ENCODE measurements at regions not wholly inside any gene's neighbourhood (a gene's known extent, or its start where the extent isn't known, plus 50 kb on each side); places are given as distances from the start of the nearest gene placed in this dataset.

DNA sequence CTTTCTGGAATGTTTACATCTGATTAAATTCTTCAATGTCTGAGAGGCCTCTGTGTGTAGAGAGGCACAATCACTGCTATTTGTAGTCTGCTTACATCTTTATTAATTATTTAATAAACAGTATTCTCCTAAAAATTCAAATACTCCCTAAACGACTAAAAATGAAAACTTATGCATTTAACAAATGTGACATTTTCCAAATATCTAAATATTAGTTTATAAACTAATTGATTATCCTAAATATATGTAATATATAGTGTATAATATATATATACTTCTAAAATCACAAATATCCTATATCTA, 57.7 kb upstream of the ZBED3 start:
- DNase-seq (ENCODE audit: extremely low read depth, low read depth) = no peak
- TF ChIP-seq, protein P1, sequence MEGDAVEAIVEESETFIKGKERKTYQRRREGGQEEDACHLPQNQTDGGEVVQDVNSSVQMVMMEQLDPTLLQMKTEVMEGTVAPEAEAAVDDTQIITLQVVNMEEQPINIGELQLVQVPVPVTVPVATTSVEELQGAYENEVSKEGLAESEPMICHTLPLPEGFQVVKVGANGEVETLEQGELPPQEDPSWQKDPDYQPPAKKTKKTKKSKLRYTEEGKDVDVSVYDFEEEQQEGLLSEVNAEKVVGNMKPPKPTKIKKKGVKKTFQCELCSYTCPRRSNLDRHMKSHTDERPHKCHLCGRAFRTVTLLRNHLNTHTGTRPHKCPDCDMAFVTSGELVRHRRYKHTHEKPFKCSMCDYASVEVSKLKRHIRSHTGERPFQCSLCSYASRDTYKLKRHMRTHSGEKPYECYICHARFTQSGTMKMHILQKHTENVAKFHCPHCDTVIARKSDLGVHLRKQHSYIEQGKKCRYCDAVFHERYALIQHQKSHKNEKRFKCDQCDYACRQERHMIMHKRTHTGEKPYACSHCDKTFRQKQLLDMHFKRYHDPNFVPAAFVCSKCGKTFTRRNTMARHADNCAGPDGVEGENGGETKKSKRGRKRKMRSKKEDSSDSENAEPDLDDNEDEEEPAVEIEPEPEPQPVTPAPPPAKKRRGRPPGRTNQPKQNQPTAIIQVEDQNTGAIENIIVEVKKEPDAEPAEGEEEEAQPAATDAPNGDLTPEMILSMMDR (IDR thresholded peaks at IDR 0.05; ENCODE audit: low read depth, low read length) = no peak

DNA sequence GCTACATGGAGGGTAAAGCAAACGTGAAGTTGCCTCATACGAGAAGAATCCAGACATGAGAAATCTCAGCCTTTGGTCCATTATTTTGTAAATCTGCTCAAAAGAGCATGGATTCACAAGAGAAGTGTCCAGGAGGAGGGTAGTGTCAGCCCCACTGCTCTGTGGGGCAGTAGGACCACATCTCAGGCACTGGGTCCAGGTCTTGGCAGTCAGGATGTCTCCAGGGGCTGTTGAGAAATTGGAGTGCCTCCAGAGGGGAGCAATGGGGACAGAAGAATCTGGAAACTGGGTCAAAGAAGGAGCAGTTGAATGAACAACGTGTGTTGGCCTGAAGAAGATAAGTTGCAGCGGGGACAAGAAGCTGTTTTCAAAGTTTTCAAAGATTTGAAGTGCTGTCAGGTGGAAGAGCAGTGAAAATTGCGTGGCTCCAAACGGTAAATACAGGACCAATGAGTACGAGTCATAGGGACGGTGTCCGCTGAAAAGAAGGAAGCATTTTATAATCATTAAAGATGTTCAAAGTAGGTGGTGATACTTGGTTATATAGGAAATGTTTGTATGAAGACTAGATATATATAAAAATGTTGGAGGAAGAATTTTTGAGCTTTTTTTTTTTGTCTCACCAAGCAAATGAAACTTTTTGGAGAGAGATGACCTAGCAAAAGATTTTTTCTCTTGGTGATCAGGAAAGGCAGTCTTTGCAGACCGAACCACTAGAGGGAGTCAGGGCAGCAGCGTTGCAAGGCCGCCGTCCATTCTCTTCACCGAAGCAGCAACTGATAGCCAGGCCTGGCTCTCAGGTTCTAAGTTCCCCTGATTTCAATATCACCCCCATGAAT, 57.1 kb upstream of the ZBED3 start:
- DNase-seq (ENCODE audit: extremely low read depth, low read depth) = peak; percentile 55
- TF ChIP-seq, protein P1 (IDR thresholded peaks at IDR 0.05; ENCODE audit: low read depth, low read length) = peak; percentile 95

DNA sequence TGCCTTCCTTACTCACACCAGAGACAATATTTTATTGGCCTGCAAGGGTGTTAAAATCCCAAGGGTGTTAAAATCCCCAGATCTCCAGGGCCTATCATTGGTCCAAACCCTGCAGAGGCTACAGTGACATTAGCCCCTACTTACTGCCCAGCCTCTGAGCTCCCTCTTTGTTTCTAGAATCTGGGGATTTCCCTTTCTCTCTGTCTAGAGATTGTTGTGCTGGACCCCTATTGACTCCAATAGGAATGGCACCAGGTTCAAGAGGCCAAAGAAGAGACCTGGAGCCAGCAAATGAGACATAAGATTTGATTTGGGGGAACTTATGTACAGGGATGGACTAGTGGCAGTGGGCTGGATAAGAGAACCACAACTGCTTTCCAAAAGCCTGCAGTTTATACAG, 53.3 kb upstream of the ZBED3 start:
- TF ChIP-seq, protein P1 (IDR thresholded peaks at IDR 0.05; ENCODE audit: low read depth, low read length) = no peak
- no peak for DNase-seq (ENCODE audit: extremely low read depth, low read depth)

DNA sequence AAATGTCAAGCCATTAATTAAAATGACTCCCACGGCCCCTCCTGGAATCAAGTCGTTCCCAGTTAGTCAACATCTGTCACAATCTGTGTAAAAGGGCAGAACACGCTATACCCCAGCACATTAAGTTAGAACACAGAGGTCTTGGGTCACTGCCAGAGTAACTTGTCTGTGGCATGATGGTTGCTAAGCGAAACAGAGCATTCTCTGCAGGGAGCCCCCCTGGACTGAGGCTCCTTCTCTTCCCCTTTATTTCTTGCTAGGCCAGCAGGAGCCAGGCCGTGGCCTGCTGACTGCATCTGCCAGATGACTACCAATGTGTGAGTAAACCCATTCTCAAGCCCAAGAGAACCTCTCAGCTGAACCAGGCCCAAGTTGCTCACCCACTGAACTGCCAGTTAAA, 51.9 kb upstream of the ZBED3 start:
- no peak for DNase-seq (ENCODE audit: extremely low read depth, low read depth)
- TF ChIP-seq, protein P1 (IDR thresholded peaks at IDR 0.05; ENCODE audit: low read depth, low read length) = no peak
